GM23338 (cell line): ENCODE measurements at regions not wholly inside any gene's neighbourhood (a gene's known extent, or its start where the extent isn't known, plus 50 kb on each side); places are given as distances from the start of the nearest gene placed in this dataset.

Experiments used
- CREB1 ChIP-seq: fragments of 250-450 bp; sonication (Bioruptor Pico); IDR thresholded peaks from 2 replicates; pipeline ENCODE4 v1.5.0; 2020; ENCODE audit warnings: low read depth, mild to moderate bottlenecking, moderate library complexity
- CTCF ChIP-seq, 2 experiments: fragments of 200-600 bp in 1 of 2; sonication (generic) in 1 of 2; conservative IDR thresholded peaks; 2 replicates each; pipeline versions ENCODE4 v1.5.1 to v1.6.1; 2016 to 2017; ENCODE audit warnings: antibody characterized with exemption in 2 of 2, low read depth in 2 of 2, mild to moderate bottlenecking in 2 of 2, moderate library complexity in 1 of 2
- EZH2 ChIP-seq: fragments of 200-600 bp; sonication (generic); IDR thresholded peaks from one replicate; pipeline ENCODE4 v1.8.0; 2017; ENCODE audit warnings: antibody characterized with exemption, mild to moderate bottlenecking, low read depth; ENCODE audit not compliant: unreplicated experiment
- EZH2phosphoT487 ChIP-seq: fragments of 200-600 bp; sonication (generic); IDR thresholded peaks from one replicate; pipeline ENCODE4 v1.8.1; 2018; ENCODE audit warnings: antibody characterized with exemption; ENCODE audit not compliant: unreplicated experiment
- NANOG ChIP-seq: IDR thresholded peaks from 2 replicates; pipeline ENCODE4 v1.6.1; 2016; ENCODE audit warnings: antibody characterized with exemption, borderline replicate concordance
- POLR2AphosphoS5 ChIP-seq: IDR thresholded peaks from 2 replicates; pipeline ENCODE4 v1.6.1; 2016; ENCODE audit warnings: antibody characterized with exemption, low read depth
- REST ChIP-seq: IDR thresholded peaks from one replicate; pipeline ENCODE4 v1.6.1; 2018; ENCODE audit warnings: antibody characterized with exemption; ENCODE audit not compliant: unreplicated experiment
- STAT1 ChIP-seq: IDR thresholded peaks from one replicate; pipeline ENCODE4 v1.6.1; 2016; ENCODE audit warnings: antibody characterized with exemption; ENCODE audit not compliant: unreplicated experiment

- TF ChIP-seq EZH2 = no peak
- TF ChIP-seq CTCF (conservative IDR thresholded peaks at IDR 0.05; ENCODE audit: low read depth in 2 of 2) = peak; percentile 72 to 86
- TF ChIP-seq NANOG = no peak
- no peak for TF ChIP-seq POLR2AphosphoS5
- no peak for TF ChIP-seq CREB1
- no peak for TF ChIP-seq STAT1
- no peak for TF ChIP-seq EZH2phosphoT487
- no peak for TF ChIP-seq REST
Observed at GRCh38 chr1:30111431-30111830, 612.0 kb downstream of the MATN1 start.
